Gastroesophageal sphincter (tissue), 4 donors: ENCODE measurements at regions not wholly inside any gene's neighbourhood (a gene's known extent, or its start where the extent isn't known, plus 50 kb on each side); places are given as distances from the start of the nearest gene placed in this dataset.

ENCODE experiments used
- ATAC-seq: fragments of 150-250 bp; one replicate; pipeline ENCODE4 v1.9.1; 2016; ENCODE audit warnings: mild to moderate bottlenecking, moderate library complexity
- H3K27ac ChIP-seq, 4 donors: fragments of 200-600 bp; sonication (generic) in 3 of 4; 1 replicate in 3 of 4; 2 replicates in 1 of 4; pipeline ENCODE4 v1.5.1; 2016 to 2019
- H3K27me3 ChIP-seq: fragments of 200-600 bp; sonication (generic); one replicate; pipeline ENCODE4 v1.5.1; 2019
- H3K36me3 ChIP-seq, 2 donors: fragments of 200-600 bp; sonication (generic); one replicate each; pipeline ENCODE4 v1.5.1; 2019; ENCODE audit warnings: control low read depth in 1 of 2
- H3K4me1 ChIP-seq, 3 donors: fragments of 200-600 bp; sonication (generic); 1 replicate in 2 of 3; 2 replicates in 1 of 3; pipeline ENCODE4 v1.5.1; 2016 to 2019; ENCODE audit warnings: control low read depth in 2 of 3
- H3K4me3 ChIP-seq, 2 donors: fragments of 200-600 bp; sonication (generic); one replicate each; pipeline ENCODE4 v1.5.1; 2019; ENCODE audit warnings: mild to moderate bottlenecking in 1 of 2, moderate library complexity in 1 of 2
- H3K9me3 ChIP-seq, 3 donors: fragments of 200-600 bp; sonication (generic); one replicate each; pipeline ENCODE4 v1.5.1; 2017 to 2019; ENCODE audit warnings: control low read depth in 2 of 3
- EP300 ChIP-seq: sonication (generic); formaldehyde crosslinking; IDR thresholded peaks from one replicate; pipeline ENCODE4 v1.6.1; 2017; ENCODE audit warnings: antibody characterized with exemption, mild to moderate bottlenecking
- POLR2A ChIP-seq, 2 donors: fragments of 450-650 bp; IDR thresholded peaks; one replicate each; pipeline ENCODE4 v1.6.1; 2017; ENCODE audit warnings: antibody characterized with exemption in 2 of 2, mild to moderate bottlenecking in 2 of 2, moderate library complexity in 1 of 2
- POLR2AphosphoS5 ChIP-seq: sonication (generic); formaldehyde crosslinking; IDR thresholded peaks from one replicate; pipeline ENCODE4 v1.6.1; 2017; ENCODE audit warnings: antibody characterized with exemption
- whole genome bisulfite sequencing, 2 donors: methylation state at CpG; one replicate each; pipeline ENCODE4 v1.1.5; 2018; ENCODE audit warnings: low coverage in 1 of 2; 5-methylcytosine and 5-hydroxymethylcytosine counted together
- TF ChIP-seq, protein P1 (sequence below), 4 experiments: fragments of 200-600 bp in 2 of 4; fragments of 450-650 bp in 2 of 4; sonication (generic) in 1 of 4; IDR thresholded peaks; one replicate each; pipeline ENCODE4 v1.5.1; 2017 to 2019; ENCODE audit warnings: antibody characterized with exemption in 4 of 4, mild to moderate bottlenecking in 2 of 4, moderate library complexity in 2 of 4

DNA sequence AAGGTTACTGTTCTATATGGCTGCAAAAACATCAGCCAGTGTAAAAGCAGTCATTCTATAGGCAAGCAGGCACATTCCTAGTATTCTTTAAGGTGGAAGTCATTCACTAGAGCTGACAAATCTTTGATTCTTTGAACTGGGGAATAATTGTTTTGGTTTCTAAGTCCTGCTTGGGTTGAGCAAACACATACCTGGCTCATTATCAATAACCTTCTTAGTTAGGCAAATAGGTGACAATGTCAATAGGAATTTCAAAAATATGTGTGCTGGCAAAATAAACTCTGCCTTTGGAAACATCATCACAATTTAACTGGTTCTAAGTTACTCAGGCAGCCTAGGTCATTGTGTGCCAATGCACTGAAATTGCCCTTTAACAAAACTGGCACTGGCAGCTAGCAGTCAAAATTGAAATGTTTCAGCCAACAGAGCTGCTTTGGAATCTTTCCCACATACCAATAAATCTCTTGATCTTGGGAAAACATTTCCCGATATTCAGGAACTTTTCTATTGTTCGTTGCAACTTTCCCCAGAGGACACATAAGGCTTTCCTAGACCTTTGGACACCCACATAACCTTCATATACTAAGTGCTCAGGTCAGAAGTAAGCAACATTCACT is 402.0 kb upstream of the MMADHC start:
- TF ChIP-seq EP300 (no peak), POLR2AphosphoS5 (no peak), POLR2A (IDR thresholded peaks at IDR 0.05) (no peak)
- TF ChIP-seq, protein P1, sequence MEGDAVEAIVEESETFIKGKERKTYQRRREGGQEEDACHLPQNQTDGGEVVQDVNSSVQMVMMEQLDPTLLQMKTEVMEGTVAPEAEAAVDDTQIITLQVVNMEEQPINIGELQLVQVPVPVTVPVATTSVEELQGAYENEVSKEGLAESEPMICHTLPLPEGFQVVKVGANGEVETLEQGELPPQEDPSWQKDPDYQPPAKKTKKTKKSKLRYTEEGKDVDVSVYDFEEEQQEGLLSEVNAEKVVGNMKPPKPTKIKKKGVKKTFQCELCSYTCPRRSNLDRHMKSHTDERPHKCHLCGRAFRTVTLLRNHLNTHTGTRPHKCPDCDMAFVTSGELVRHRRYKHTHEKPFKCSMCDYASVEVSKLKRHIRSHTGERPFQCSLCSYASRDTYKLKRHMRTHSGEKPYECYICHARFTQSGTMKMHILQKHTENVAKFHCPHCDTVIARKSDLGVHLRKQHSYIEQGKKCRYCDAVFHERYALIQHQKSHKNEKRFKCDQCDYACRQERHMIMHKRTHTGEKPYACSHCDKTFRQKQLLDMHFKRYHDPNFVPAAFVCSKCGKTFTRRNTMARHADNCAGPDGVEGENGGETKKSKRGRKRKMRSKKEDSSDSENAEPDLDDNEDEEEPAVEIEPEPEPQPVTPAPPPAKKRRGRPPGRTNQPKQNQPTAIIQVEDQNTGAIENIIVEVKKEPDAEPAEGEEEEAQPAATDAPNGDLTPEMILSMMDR (IDR thresholded peaks at IDR 0.05) = no peak
- Histone ChIP-seq H3K27me3 (no peaks in the 10 kb centered on the region), H3K36me3 (no peaks in the 10 kb centered on the region), H3K27ac (no peak overlapping the region), H3K4me1 (no peaks in the 10 kb centered on the region), H3K9me3 (no peaks in the 10 kb centered on the region), H3K4me3 (no peak overlapping the region)
- 62 to 63% methylated on average over 2 of the region's 2 CpGs for WGBS, 2 donors
- no peak for ATAC-seq

DNA sequence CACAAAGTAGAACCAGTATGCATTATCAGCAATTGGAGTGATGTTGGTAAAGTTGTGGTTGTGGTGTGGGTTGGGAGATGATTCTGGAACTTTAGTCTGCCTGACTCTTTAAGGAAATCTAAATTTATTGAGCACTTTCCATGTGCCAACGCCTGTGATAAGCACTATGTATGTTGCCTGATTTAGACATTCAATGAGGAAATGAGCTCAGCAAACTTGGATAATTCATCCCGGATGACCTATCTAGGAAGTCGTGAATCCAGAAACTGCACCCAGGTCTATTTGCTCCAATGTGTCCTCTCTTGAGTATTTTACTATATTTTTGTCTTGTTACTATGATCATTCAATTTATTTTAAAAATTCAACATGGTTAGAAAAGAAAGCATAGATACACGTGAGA is 400.8 kb upstream of the MMADHC start:
- Histone ChIP-seq H3K36me3 (no peaks in the 10 kb centered on the region), H3K4me1 (no peaks in the 10 kb centered on the region), H3K9me3 (no peaks in the 10 kb centered on the region), H3K27ac (no peak overlapping the region), H3K27me3 (no peaks in the 10 kb centered on the region), H3K4me3 (no peak overlapping the region)
- WGBS, 2 donors = 82 to 88% methylated on average over 4 of the region's 4 CpGs
- no peak for TF ChIP-seq POLR2A (IDR thresholded peaks at IDR 0.05)
- TF ChIP-seq, protein P1 (IDR thresholded peaks at IDR 0.05) = no peak
- ATAC-seq = no peak

DNA sequence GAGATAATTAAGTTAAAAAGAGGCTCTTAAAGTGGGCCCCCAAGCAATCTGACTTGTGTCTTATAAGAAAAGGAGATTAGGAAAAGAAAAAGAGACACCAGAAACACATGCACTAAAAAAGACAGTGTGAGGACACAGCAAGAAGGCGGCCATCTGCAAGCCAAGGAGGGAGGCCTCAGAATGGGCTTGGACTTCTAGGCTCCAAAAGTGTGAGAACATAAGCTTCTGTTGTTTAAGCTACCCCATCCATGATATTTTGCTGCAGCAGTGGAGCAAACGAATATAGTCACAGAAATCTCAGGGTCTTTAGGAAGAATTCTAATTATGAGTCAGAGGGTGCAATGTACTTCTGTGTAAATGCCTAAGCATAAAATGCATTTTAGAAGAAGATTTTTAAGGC is 399.3 kb upstream of the MMADHC start:
- Histone ChIP-seq H3K36me3 (no peaks in the 10 kb centered on the region), H3K9me3 (no peaks in the 10 kb centered on the region), H3K4me3 (no peak overlapping the region), H3K4me1 (no peaks in the 10 kb centered on the region), H3K27ac (no peak overlapping the region), H3K27me3 (no peaks in the 10 kb centered on the region)
- WGBS, 2 donors = 85 to 100% methylated on average over 2 of the region's 2 CpGs
- no peak for TF ChIP-seq POLR2AphosphoS5
- ATAC-seq = no peak

- no peak for ATAC-seq
- Histone ChIP-seq H3K4me3 (no peak overlapping the region), H3K4me1 (no peaks in the 10 kb centered on the region), H3K27me3 (no peaks in the 10 kb centered on the region), H3K9me3 (peaks cover 0 to 5% (median 0%) of the 10 kb centered on the region in 3 donors), H3K36me3 (no peaks in the 10 kb centered on the region), H3K27ac (no peak overlapping the region)
- no peak for TF ChIP-seq POLR2A (IDR thresholded peaks at IDR 0.05)
- TF ChIP-seq EP300 = no peak
- no peak for TF ChIP-seq POLR2AphosphoS5
- TF ChIP-seq, protein P1 (IDR thresholded peaks at IDR 0.05) = no peak
Measured at GRCh38 chr2:149984311-149984710, 396.7 kb upstream of the MMADHC start.

DNA sequence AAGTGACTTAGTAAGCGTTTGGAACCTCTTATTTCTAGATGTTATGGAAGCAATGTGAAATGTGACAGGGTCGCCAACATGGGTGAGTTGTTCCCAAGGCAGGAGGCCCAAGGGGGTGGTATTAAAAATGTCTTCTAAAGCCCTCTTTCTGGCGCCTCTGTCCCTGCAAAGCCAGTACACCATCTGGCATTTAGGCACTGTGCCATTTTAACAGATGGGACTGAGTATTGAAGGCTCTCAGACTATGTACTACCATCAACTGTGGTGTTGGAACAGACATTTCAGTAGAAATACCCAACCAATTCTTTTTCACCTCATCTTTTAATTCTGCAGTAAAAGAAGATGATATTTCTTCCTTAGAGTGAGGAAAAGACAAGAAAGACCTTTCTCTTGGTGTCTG is 384.5 kb upstream of the MMADHC start:
- Histone ChIP-seq H3K36me3 (no peaks in the 10 kb centered on the region), H3K27ac (no peak overlapping the region), H3K4me3 (no peak overlapping the region), H3K4me1 (no peaks in the 10 kb centered on the region), H3K27me3 (no peaks in the 10 kb centered on the region), H3K9me3 (no peaks in the 10 kb centered on the region)
- WGBS, 2 donors = 44 to 63% methylated on average over 2 to 3 of the region's 3 CpGs
- no peak for TF ChIP-seq POLR2A (IDR thresholded peaks at IDR 0.05)
- TF ChIP-seq, protein P1 (IDR thresholded peaks at IDR 0.05) = no peak
- TF ChIP-seq POLR2AphosphoS5 = no peak
- no peak for TF ChIP-seq EP300
- ATAC-seq = no peak
